Medulla oblongata (tissue), 1 donor: ENCODE measurements at regions not wholly inside any gene's neighbourhood (a gene's known extent, or its start where the extent isn't known, plus 50 kb on each side); places are given as distances from the start of the nearest gene placed in this dataset.

Experiments
- DNase-seq: peaks from one replicate; pipeline ENCODE4 v3.0.0-alpha.2; 2015; ENCODE audit errors: extremely low spot score

GRCh38 chr1:228919914-228920313 is 184.6 kb downstream of the RHOU start:
- DNase-seq, result no peak

- DNase-seq, result no peak
These were observed 185.6 kb downstream of the RHOU start for GRCh38 chr1:228920831-228921230.

GRCh38 chr1:228921481-228921880 is 186.2 kb downstream of the RHOU start:
- peak; percentile 64 for DNase-seq

- DNase-seq, result no peak
These were observed 187.6 kb downstream of the RHOU start for GRCh38 chr1:228922722-228923376.

- DNase-seq, result no peak
These were observed 188.9 kb downstream of the RHOU start for GRCh38 chr1:228923973-228924686.

- DNase-seq, result no peak
These were observed 190.4 kb downstream of the RHOU start for GRCh38 chr1:228925691-228926090.

- DNase-seq, result no peak
These were observed 192.1 kb downstream of the RHOU start for GRCh38 chr1:228927421-228927820.

- DNase-seq, result no peak
These were observed 192.9 kb downstream of the RHOU start for GRCh38 chr1:228927946-228928898.

GRCh38 chr1:228929476-228930027 is 194.3 kb downstream of the RHOU start:
- no peak for DNase-seq

GRCh38 chr1:228930479-228930957 is 195.2 kb downstream of the RHOU start:
- DNase-seq, result no peak

- DNase-seq, result no peak
These were observed 198.5 kb downstream of the RHOU start for GRCh38 chr1:228933753-228934152.

GRCh38 chr1:228935198-228935663 is 200.0 kb downstream of the RHOU start:
- no peak for DNase-seq

GRCh38 chr1:228935855-228936727 is 200.8 kb downstream of the RHOU start:
- DNase-seq, result no peak

GRCh38 chr1:228936881-228937280 is 201.6 kb downstream of the RHOU start:
- DNase-seq, result no peak

- DNase-seq, result no peak
These were observed 202.1 kb downstream of the RHOU start for GRCh38 chr1:228937351-228937750.

GRCh38 chr1:228937851-228938536 is 202.7 kb downstream of the RHOU start:
- DNase-seq, result peak; percentile 73

- peak; percentile 61 for DNase-seq
These were observed 203.2 kb downstream of the RHOU start for GRCh38 chr1:228938537-228938901.

GRCh38 chr1:228939001-228939691 is 203.9 kb downstream of the RHOU start:
- DNase-seq, result no peak

GRCh38 chr1:228939881-228940392 is 204.7 kb downstream of the RHOU start:
- DNase-seq, result no peak
